ENCODE measurements at regions not wholly inside any gene's neighbourhood (a gene's known extent, or its start where the extent isn't known, plus 50 kb on each side); places are given as distances from the start of the nearest gene placed in this dataset.
A peak's percentile ranks its signal among the peaks of the same experiment; 100 is the strongest.

DNA sequence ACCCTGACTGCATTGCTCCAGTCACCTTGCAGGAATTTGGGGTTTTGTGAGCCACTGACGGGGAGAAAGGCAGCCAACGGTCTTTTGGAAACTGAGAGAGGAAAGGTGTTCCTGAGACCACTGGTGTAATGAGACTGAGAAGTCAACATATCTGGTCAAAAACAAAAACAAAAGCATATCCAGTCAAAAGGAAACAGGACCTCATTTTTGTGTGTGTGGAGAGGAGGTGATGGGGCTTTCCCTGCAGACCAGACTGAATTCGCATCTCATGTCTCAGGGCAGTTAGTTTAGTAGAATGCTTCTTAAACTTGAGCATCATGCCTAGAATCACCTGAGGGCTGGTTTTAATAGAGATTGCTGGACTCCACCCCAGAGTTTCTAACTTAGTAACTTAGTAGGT lies 198.4 kb downstream of the COPRS start:
- H3K79me2 ChIP-seq (ENCODE audit: control insufficient read depth, insufficient read depth, low read length, poor library complexity) = no peaks in the 10 kb centered on the region

DNA sequence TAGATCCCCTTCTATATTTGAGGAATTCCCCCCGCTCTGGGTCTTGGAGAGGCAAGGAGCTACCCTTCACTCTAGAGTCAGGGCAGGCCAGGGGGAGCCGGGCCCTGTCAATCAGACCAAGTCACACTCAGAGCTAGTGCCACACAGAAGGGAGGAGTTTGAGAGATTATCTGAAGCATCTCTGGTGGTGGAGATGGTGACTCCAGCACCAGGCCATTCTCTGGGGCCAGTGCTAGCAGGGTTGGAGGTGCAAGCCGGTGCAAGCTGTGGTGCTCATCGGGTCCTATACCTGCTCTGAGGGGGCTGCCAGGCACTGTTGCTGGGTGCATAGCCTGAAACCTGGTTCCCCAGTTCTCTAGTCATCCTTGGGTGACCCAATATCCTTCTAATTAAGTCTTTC lies 201.2 kb downstream of the COPRS start:
- Histone ChIP-seq H2AK5ac (ENCODE audit: low read length) (no peak overlapping the region), H3K4me3 (ENCODE audit: low read depth, low read length) (no peak overlapping the region), H3K9me3 (ENCODE audit: insufficient read depth, low read depth, low read length) (peaks cover 3% of the 10 kb centered on the region), H3K4ac (ENCODE audit: low read depth, low read length) (no peak overlapping the region), H3K36me3 (ENCODE audit: control insufficient read depth in 1 of 2, insufficient read depth in 2 of 2, low read length in 2 of 2) (no peaks in the 10 kb centered on the region), H3K14ac (ENCODE audit: low read length) (no peak overlapping the region), H2BK120ac (ENCODE audit: insufficient read depth, low read length, poor library complexity) (no peak overlapping the region), H3K27me3 (ENCODE audit: insufficient read depth, low read length) (no peaks in the 10 kb centered on the region), H3K23ac (ENCODE audit: low read length) (no peak overlapping the region), H2AFZ (ENCODE audit: insufficient read depth, low read length, poor library complexity) (no peak overlapping the region), H3K9ac (ENCODE audit: low read length) (no peak overlapping the region), H4K8ac (ENCODE audit: low read depth, low read length) (no peak overlapping the region), H3K4me2 (ENCODE audit: low read length) (no peak overlapping the region), H3K79me2 (ENCODE audit: control insufficient read depth, insufficient read depth, low read length, poor library complexity) (no peaks in the 10 kb centered on the region), H2BK5ac (ENCODE audit: low read depth, low read length, poor library complexity) (no peak overlapping the region), H4K91ac (ENCODE audit: low read depth, low read length) (no peak overlapping the region), H3K79me1 (ENCODE audit: low read length) (peaks cover 5% of the 10 kb centered on the region), H3K27ac (ENCODE audit: low read depth, low read length) (no peak overlapping the region), H3K18ac (ENCODE audit: low read length) (no peak overlapping the region), H2BK12ac (ENCODE audit: low read length) (no peak overlapping the region), H4K12ac (ENCODE audit: low read depth, low read length) (no peak overlapping the region), H3K4me1 (ENCODE audit: control insufficient read depth in 1 of 2, insufficient read depth in 2 of 2, low read length in 2 of 2) (peaks cover 5 to 10% of the 10 kb centered on the region in 2 experiments)
- no peak for DNase-seq
- WGBS (ENCODE audit: extremely low coverage, insufficient coverage, insufficient read length) = no CpG with 5 or more reads among the region's 4 CpGs

More for the DNA sequence above, 198.4 kb downstream of the COPRS start:
- no CpG with 5 or more reads among the region's 3 CpGs for WGBS (ENCODE audit: extremely low coverage, insufficient coverage, insufficient read length)
- Histone ChIP-seq H4K12ac (ENCODE audit: low read depth, low read length) (no peak overlapping the region), H2AFZ (ENCODE audit: insufficient read depth, low read length, poor library complexity) (no peak overlapping the region), H3K79me1 (ENCODE audit: low read length) (peaks cover 2% of the 10 kb centered on the region), H3K4me2 (ENCODE audit: low read length) (no peak overlapping the region), H3K27me3 (ENCODE audit: insufficient read depth, low read length) (no peaks in the 10 kb centered on the region), H2BK12ac (ENCODE audit: low read length) (no peak overlapping the region), H3K23ac (ENCODE audit: low read length) (no peak overlapping the region), H2BK5ac (ENCODE audit: low read depth, low read length, poor library complexity) (no peak overlapping the region), H3K14ac (ENCODE audit: low read length) (no peak overlapping the region), H3K18ac (ENCODE audit: low read length) (no peak overlapping the region), H4K91ac (ENCODE audit: low read depth, low read length) (no peak overlapping the region), H3K9ac (ENCODE audit: low read length) (no peak overlapping the region), H3K4me3 (ENCODE audit: low read depth, low read length) (no peak overlapping the region), H3K27ac (ENCODE audit: low read depth, low read length) (no peak overlapping the region), H3K4ac (ENCODE audit: low read depth, low read length) (no peak overlapping the region), H3K9me3 (ENCODE audit: insufficient read depth, low read depth, low read length) (peaks cover 4% of the 10 kb centered on the region), H4K8ac (ENCODE audit: low read depth, low read length) (no peak overlapping the region), H3K36me3 (ENCODE audit: control insufficient read depth in 1 of 2, insufficient read depth in 2 of 2, low read length in 2 of 2) (no peaks in the 10 kb centered on the region), H2BK120ac (ENCODE audit: insufficient read depth, low read length, poor library complexity) (no peak overlapping the region), H2AK5ac (ENCODE audit: low read length) (no peak overlapping the region), H3K4me1 (ENCODE audit: control insufficient read depth in 1 of 2, insufficient read depth in 2 of 2, low read length in 2 of 2) (peaks cover 0 to 2% of the 10 kb centered on the region in 2 experiments)
- DNase-seq = no peak

- H4K91ac ChIP-seq (ENCODE audit: low read depth, low read length) = peak overlapping the region; percentile 21
- H3K4ac ChIP-seq (ENCODE audit: low read depth, low read length) = no peak overlapping the region
- H3K27me3 ChIP-seq (ENCODE audit: insufficient read depth, low read length) = no peaks in the 10 kb centered on the region
- peak overlapping the region; percentile 37 for H3K4me2 ChIP-seq (ENCODE audit: low read length)
- H3K9ac ChIP-seq (ENCODE audit: low read length) = no peak overlapping the region
- peak; percentile 96 to 98 for DNase-seq
- H2AK5ac ChIP-seq (ENCODE audit: low read length) = no peak overlapping the region
- no peak overlapping the region for H2AFZ ChIP-seq (ENCODE audit: insufficient read depth, low read length, poor library complexity)
- H3K9me3 ChIP-seq (ENCODE audit: insufficient read depth, low read depth, low read length) = no peaks in the 10 kb centered on the region
- H3K79me2 ChIP-seq (ENCODE audit: control insufficient read depth, insufficient read depth, low read length, poor library complexity) = no peaks in the 10 kb centered on the region
- H3K27ac ChIP-seq (ENCODE audit: low read depth, low read length) = no peak overlapping the region
- no peak overlapping the region for H3K4me3 ChIP-seq (ENCODE audit: low read depth, low read length)
- H3K14ac ChIP-seq (ENCODE audit: low read length) = no peak overlapping the region
- H3K18ac ChIP-seq (ENCODE audit: low read length) = no peak overlapping the region
- H2BK120ac ChIP-seq (ENCODE audit: insufficient read depth, low read length, poor library complexity) = peak overlapping the region; percentile 28
- H2BK5ac ChIP-seq (ENCODE audit: low read depth, low read length, poor library complexity) = no peak overlapping the region
- H3K23ac ChIP-seq (ENCODE audit: low read length) = no peak overlapping the region
- peak overlapping the region; percentile 42 for H2BK12ac ChIP-seq (ENCODE audit: low read length)
- no peaks in the 10 kb centered on the region for H3K36me3 ChIP-seq (ENCODE audit: control insufficient read depth in 1 of 2, insufficient read depth in 2 of 2, low read length in 2 of 2)
- H4K12ac ChIP-seq (ENCODE audit: low read depth, low read length) = no peak overlapping the region
- no CpG with 5 or more reads among the region's 8 CpGs for WGBS (ENCODE audit: extremely low coverage, insufficient coverage, insufficient read length)
- peaks cover 5% of the 10 kb centered on the region for H3K79me1 ChIP-seq (ENCODE audit: low read length)
- H3K4me1 ChIP-seq (ENCODE audit: control insufficient read depth in 1 of 2, insufficient read depth in 2 of 2, low read length in 2 of 2) = peaks cover 5 to 10% of the 10 kb centered on the region in 2 experiments
- H4K8ac ChIP-seq (ENCODE audit: low read depth, low read length) = no peak overlapping the region
These were observed 204.1 kb downstream of the COPRS start for GRCh38 chr17:31654936-31655335.

DNA sequence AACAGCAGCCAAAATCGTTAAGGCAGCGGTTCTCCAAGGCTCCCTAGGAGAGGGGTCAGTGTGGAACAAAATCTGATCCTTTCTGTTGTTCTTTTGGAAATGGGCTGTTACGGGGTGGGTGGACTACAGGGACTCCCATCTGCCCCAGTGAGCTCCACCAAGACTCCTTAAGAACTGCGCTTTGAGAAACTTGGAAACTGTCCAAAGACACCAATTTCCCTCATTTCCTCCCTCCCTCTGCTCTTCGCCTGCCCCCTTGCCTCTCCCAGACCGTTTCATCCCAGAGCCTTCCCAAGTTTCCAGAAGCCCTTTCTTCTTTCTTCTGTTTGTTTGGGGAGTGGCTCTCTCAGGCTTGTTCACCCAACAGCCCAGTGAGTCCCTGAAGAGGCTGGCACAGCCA lies 205.4 kb downstream of the COPRS start:
- no peak overlapping the region for H3K14ac ChIP-seq (ENCODE audit: low read length)
- WGBS (ENCODE audit: extremely low coverage, insufficient coverage, insufficient read length) = no CpG with 5 or more reads among the region's 6 CpGs
- peak in 1 of 2 donors; percentile 16 for DNase-seq

More for the DNA sequence above, 205.4 kb downstream of the COPRS start:
- Histone ChIP-seq H3K18ac (ENCODE audit: low read length) (no peak overlapping the region), H3K27me3 (ENCODE audit: insufficient read depth, low read length) (no peaks in the 10 kb centered on the region), H3K36me3 (ENCODE audit: control insufficient read depth in 1 of 2, insufficient read depth in 2 of 2, low read length in 2 of 2) (no peaks in the 10 kb centered on the region), H2BK120ac (ENCODE audit: insufficient read depth, low read length, poor library complexity) (no peak overlapping the region), H4K8ac (ENCODE audit: low read depth, low read length) (no peak overlapping the region), H2BK5ac (ENCODE audit: low read depth, low read length, poor library complexity) (no peak overlapping the region), H2AK5ac (ENCODE audit: low read length) (no peak overlapping the region), H3K23ac (ENCODE audit: low read length) (no peak overlapping the region), H3K4me1 (ENCODE audit: control insufficient read depth in 1 of 2, insufficient read depth in 2 of 2, low read length in 2 of 2) (peaks cover 5 to 10% of the 10 kb centered on the region in 2 experiments), H3K9me3 (ENCODE audit: insufficient read depth, low read depth, low read length) (no peaks in the 10 kb centered on the region), H3K79me2 (ENCODE audit: control insufficient read depth, insufficient read depth, low read length, poor library complexity) (no peaks in the 10 kb centered on the region), H4K91ac (ENCODE audit: low read depth, low read length) (peak overlapping the region; percentile 4), H2BK12ac (ENCODE audit: low read length) (peak overlapping the region; percentile 35), H3K4me3 (ENCODE audit: low read depth, low read length) (no peak overlapping the region), H3K4me2 (ENCODE audit: low read length) (no peak overlapping the region), H3K79me1 (ENCODE audit: low read length) (peaks cover 5% of the 10 kb centered on the region), H2AFZ (ENCODE audit: insufficient read depth, low read length, poor library complexity) (no peak overlapping the region), H4K12ac (ENCODE audit: low read depth, low read length) (no peak overlapping the region), H3K9ac (ENCODE audit: low read length) (no peak overlapping the region), H3K27ac (ENCODE audit: low read depth, low read length) (no peak overlapping the region), H3K4ac (ENCODE audit: low read depth, low read length) (no peak overlapping the region)

Data from trophoblast cell (in vitro differentiated cells and primary cell).